ENCODE measurements at regions not wholly inside any gene's neighbourhood (a gene's known extent, or its start where the extent isn't known, plus 50 kb on each side); places are given as distances from the start of the nearest gene placed in this dataset.

DNA sequence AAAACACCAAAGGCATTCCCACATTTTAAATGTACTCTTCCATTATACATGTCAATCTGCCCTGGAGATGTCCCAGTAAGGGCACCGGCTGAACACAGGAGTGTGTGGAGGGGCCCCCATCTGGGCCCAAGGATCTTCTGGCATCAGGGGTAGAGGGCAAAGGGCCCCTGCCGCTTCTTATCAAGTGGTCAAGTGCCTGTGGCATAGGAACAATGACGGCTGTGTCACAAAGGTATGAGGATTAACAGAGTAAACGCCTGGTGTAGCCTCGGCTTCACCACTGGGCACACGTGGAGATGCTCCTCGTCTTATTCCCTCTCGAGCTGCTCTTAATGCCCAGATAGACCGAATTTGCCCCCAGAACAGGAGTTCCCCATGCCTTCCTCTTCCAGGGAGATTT lies 169.7 kb upstream of the GLI2 start:
- Histone ChIP-seq H3K4me1 (ENCODE audit: insufficient read depth, low read length) (no peaks in the 10 kb centered on the region), H3K4me2 (ENCODE audit: insufficient read depth, insufficient read length, low read length) (no peak overlapping the region)

More for the DNA sequence above, 169.7 kb upstream of the GLI2 start:
- H3K27ac ChIP-seq (ENCODE audit: insufficient read length, low read depth, low read length): no peak overlapping the region
- Mint-ChIP-seq H3K27me3 (ENCODE audit: low read depth) (peaks cover 86% of the 10 kb centered on the region), H3K9me3 (no peaks in the 10 kb centered on the region; a peak in 1 of 5 replicates), H3K36me3 (ENCODE audit: insufficient read depth in 1 of 3, low read depth in 3 of 3) (no peaks in the 10 kb centered on the region), H3K27ac (no peak overlapping the region), H3K4me1 (peaks cover 7 to 23% of the 10 kb centered on the region in 2 experiments), H3K4me3 (no peak overlapping the region)
- H4K20me1 ChIP-seq (ENCODE audit: control insufficient read depth, insufficient read depth, insufficient read length): no peaks in the 10 kb centered on the region
- no CpG with 5 or more reads among the region's 9 CpGs for WGBS (ENCODE audit: extremely low coverage, insufficient read length, low lambda C conversion rate)
- no peaks in the 10 kb centered on the region for H3K9me3 ChIP-seq (ENCODE audit: control insufficient read depth, low read depth, low read length)
- H2BK20ac ChIP-seq (ENCODE audit: low read depth, low read length, poor library complexity, severe bottlenecking): no peak overlapping the region
- peaks cover 3% of the 10 kb centered on the region for H3K23me2 ChIP-seq (ENCODE audit: insufficient read length, low read depth, low read length, poor library complexity, severe bottlenecking)
- no peak overlapping the region for H3T11ph ChIP-seq (ENCODE audit: low read length)
- no peak for DNase-seq
- no peak overlapping the region for H2BK120ac ChIP-seq (ENCODE audit: low read depth, low read length, poor library complexity, severe bottlenecking)
- H2BK12ac ChIP-seq (ENCODE audit: insufficient read length, low read depth, low read length): no peak overlapping the region
- H4K8ac ChIP-seq (replicated peaks; ENCODE audit: insufficient read length, low read depth, low read length): no peak overlapping the region
- H3K9ac ChIP-seq (ENCODE audit: extremely low read depth, insufficient read length, low read length): no peak overlapping the region
- no peaks in the 10 kb centered on the region for H3K27me3 ChIP-seq (ENCODE audit: insufficient read depth, low read length)
- H3K79me2 ChIP-seq (ENCODE audit: insufficient read depth, low read length): no peaks in the 10 kb centered on the region
- no peak overlapping the region for H2AFZ ChIP-seq (ENCODE audit: low read length)
- no peak overlapping the region for H2BK15ac ChIP-seq (ENCODE audit: low read depth, low read length)
- H3K4ac ChIP-seq (ENCODE audit: low read depth, low read length): no peak overlapping the region
- no peak overlapping the region for H4K91ac ChIP-seq (ENCODE audit: insufficient read length, low read depth, low read length)
- H2BK5ac ChIP-seq (ENCODE audit: insufficient read length, low read length): no peak overlapping the region
- H3K79me1 ChIP-seq (ENCODE audit: insufficient read depth, low read depth, low read length, poor library complexity, severe bottlenecking): no peaks in the 10 kb centered on the region
- TF ChIP-seq, protein P1, sequence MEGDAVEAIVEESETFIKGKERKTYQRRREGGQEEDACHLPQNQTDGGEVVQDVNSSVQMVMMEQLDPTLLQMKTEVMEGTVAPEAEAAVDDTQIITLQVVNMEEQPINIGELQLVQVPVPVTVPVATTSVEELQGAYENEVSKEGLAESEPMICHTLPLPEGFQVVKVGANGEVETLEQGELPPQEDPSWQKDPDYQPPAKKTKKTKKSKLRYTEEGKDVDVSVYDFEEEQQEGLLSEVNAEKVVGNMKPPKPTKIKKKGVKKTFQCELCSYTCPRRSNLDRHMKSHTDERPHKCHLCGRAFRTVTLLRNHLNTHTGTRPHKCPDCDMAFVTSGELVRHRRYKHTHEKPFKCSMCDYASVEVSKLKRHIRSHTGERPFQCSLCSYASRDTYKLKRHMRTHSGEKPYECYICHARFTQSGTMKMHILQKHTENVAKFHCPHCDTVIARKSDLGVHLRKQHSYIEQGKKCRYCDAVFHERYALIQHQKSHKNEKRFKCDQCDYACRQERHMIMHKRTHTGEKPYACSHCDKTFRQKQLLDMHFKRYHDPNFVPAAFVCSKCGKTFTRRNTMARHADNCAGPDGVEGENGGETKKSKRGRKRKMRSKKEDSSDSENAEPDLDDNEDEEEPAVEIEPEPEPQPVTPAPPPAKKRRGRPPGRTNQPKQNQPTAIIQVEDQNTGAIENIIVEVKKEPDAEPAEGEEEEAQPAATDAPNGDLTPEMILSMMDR (conservative IDR thresholded peaks at IDR 0.05): no peak
- no peak overlapping the region for H3K18ac ChIP-seq (ENCODE audit: insufficient read length, low read depth, low read length)
- no peak overlapping the region for H3K56ac ChIP-seq (ENCODE audit: insufficient read length, low read depth, low read length)
- no peak overlapping the region for H3K23ac ChIP-seq (ENCODE audit: insufficient read length, low read depth, low read length)
- no peak overlapping the region for H2AK5ac ChIP-seq (ENCODE audit: insufficient read length, low read length)
- no peak overlapping the region for H3K14ac ChIP-seq (ENCODE audit: insufficient read depth, low read length)
- H4K5ac ChIP-seq (ENCODE audit: insufficient read length, low read depth, low read length): no peak overlapping the region

Data from H9 (cell line).